NCI-H2029 treated with DMSO at 0.1 percent for 48 hours (cell line): ENCODE measurements at regions not wholly inside any gene's neighbourhood (a gene's known extent, or its start where the extent isn't known, plus 50 kb on each side); places are given as distances from the start of the nearest gene placed in this dataset.
"Not testable (repeated sequence)": the region's sequence is repeated elsewhere in the genome, so short reads cannot be mapped to it uniquely, and the experiment has no call there.

Source experiments
- DNase-seq: peaks from one replicate; lab custom pipeline; 2025; lab: John Stamatoyannopoulos, UW

DNA sequence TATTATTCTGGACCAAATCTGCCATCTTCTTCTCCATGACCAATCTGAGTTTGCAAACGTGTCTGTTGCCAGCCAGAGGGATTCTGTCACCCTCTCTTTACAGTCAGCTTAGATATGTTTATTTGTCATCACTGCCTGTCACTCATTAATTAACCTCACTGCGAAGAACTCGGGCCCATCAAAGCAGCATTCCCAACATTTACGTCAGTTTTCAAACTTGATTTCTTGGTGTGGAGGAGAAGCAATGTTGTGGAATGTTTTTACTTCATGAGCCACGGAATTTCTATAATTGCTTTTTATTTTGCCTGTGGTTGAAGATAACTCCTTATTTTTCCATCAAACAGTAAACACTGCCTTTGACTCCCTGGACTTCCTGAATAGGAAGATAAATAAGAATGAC, 91.8 kb upstream of the CNKSR3 start:
- DNase-seq: no peak

- no peak for DNase-seq
Measured at GRCh38 chr6:154602708-154603107, 92.2 kb upstream of the CNKSR3 start.

DNA sequence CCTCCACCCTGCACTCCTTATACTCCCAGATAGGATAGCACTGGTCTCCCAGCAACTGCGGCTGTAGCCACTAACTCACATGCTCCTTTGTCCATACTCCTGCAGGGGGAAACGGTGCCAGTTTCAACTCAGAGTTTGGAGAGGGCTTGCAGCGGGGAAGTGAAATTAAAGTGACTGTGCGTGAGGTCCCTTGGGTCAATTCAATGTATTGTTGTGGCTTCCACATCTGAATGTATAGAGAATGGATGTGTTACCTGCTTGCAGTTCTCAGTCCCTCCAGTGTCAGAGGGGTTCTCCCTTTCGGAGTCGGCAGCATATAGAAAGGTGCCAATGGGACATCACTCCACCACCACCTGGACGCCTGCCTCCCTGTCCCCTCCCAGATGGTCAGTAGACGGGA, 93.6 kb upstream of the CNKSR3 start:
- DNase-seq: no peak

GRCh38 chr6:154605178-154605881, 94.8 kb upstream of the CNKSR3 start:
- no peak for DNase-seq

- no peak for DNase-seq
Measured at GRCh38 chr6:154605882-154606370, 95.4 kb upstream of the CNKSR3 start.

DNA sequence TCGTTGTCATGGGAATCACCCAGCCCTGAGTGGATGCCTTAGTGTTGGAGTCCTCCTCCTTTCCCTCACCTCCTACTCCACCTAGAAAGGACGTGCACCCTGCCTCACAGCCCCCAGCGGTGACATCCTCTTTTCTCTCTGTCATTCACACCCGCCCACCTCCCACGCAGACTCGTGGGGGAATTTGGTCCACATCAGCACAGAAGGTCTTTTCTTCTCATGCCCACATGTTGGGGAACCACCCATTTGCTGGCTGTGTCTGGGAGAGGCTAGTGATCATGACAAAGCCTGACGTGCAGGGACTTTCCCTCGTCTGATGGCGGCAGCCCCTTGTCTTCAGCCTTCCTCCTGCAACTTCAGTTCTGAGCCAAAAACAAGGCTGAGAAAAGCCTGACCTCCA, 96.0 kb upstream of the CNKSR3 start:
- DNase-seq: no peak

DNA sequence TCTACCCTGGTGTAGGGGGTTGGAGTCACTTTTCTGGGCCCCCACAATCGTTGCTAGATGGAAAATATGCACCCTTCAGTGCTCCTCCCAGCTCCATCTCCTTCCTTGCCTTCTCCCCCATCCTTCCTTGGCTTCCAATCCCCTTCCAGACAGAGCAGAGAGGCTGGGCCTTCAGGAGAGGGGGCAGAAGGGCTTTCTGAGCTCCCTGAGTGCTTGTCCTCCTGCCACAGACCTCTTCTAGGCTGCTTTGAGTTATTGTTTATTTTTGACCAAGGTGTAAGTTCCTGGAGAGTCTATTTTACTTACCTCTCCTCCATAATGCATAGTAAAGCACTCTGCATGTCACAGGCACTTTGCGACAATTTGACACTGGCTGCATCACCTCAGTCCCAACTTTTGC, 96.4 kb upstream of the CNKSR3 start:
- no peak for DNase-seq

DNA sequence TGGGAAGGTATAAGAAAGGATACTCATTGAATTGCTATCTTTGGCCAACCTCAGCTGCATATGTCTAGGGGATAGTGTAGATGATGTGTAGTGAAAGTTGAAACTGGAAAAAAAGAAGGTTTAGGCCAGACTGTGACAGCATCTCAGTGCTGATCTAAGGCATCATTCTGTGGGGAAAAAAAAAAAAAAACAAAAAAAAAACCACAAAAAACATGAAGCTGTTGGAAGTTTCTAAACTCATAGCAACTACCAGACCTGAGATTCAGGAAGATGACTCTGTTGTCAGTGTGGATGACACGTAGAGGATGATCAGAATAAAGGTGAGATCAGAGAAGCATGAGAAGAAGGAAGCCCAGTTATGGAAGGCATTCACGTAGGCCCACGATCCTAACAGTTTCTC, 100.8 kb upstream of the CNKSR3 start:
- no peak for DNase-seq

- DNase-seq: no peak
Measured at GRCh38 chr6:154611847-154612246, 101.4 kb upstream of the CNKSR3 start.

GRCh38 chr6:154613137-154613676, 102.7 kb upstream of the CNKSR3 start:
- peak; percentile 65 for DNase-seq

DNA sequence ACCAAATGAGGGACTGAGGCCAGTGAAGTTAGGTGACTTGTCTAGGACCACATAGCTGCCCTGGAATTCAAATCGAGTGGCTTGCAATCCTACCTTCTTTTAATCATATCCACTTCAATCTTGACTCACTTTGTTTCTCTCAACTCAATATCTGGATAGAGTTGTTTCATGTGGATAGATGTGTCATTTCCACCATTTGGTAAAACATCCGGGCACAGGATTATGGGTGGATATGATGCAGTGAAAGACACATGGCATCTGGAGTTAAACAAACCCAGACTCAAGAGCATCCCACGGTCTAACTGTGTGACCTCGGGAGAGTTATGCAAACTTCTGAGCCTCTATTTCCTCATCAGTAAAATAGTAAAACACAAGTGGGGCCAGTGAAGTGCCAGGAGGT, 103.6 kb upstream of the CNKSR3 start:
- DNase-seq: no peak

DNA sequence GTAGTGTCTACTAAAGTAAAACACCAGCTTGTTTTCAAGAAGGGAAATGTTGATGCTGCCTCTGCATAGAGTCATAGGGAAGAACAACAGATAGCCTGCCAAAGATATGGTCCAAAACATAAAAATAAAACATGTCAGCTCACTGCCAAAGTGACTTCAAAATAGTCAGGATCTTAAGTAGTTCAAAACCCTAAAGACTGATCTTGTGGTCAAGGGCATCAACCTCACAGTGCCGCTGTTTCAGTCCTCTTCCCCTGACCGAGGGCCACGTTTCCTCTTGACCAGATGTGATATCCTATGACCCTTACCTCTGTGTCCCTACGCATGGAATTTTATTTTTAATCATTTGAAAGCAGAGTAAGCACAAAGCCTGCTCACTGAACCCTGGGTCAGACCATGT, 104.2 kb upstream of the CNKSR3 start:
- no peak for DNase-seq

- peak; percentile 94 for DNase-seq
Measured at GRCh38 chr6:154615483-154616025, 105.1 kb upstream of the CNKSR3 start.

- no peak for DNase-seq
Measured at GRCh38 chr6:154617175-154617574, 106.7 kb upstream of the CNKSR3 start.

GRCh38 chr6:154619146-154619545, 108.7 kb upstream of the CNKSR3 start:
- DNase-seq: peak; percentile 80

GRCh38 chr6:154621686-154622085, 111.2 kb upstream of the CNKSR3 start:
- DNase-seq: no peak

GRCh38 chr6:154622618-154623336, 110.4 kb upstream of the SCAF8 start:
- DNase-seq: no peak

DNA sequence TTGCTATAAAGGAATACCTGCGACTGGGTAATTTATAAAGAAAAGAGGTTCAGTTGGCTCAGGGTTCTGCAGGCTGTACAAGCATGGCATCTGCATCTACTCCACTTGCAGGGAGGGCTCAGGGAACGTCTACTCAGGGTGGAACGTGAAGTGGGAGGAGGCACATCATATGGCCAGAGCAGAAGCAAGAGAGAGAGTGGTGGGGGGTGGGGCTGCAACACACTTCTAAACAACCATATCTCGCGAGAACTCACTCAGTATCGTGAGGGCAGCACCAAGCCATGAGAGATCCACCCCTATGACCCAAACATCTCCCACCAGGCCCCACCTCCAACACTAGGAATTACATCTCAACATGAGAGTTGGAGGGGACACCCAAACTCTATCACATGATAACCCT, 109.8 kb upstream of the SCAF8 start:
- DNase-seq: no peak

DNA sequence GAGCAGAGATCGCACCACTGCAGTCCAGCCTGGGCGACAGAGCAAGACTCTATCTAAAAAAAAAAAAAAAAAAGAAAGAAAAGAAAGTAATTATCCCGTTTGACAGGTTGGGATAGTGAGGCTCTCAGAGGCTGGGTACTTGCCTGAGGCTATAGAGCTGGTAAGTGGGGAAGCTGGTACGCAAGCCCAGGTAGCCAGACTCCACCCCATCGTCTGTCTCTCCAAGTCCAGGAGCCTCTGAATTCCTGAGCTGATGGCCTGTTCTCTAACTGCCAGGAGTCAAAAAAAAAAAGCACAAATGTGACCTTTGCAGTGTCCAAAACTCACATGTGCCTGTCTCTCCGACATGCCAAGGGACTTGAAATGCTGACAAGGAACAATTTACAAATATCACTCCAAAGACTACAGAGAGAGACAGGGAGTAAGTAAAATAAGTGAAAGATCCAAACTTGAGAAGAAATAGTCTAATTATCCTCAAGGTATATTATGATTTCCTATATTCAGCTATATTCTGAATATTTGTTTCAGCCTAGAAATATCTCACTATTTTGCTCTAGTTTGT, 109.1 kb upstream of the SCAF8 start:
- no peak for DNase-seq

DNA sequence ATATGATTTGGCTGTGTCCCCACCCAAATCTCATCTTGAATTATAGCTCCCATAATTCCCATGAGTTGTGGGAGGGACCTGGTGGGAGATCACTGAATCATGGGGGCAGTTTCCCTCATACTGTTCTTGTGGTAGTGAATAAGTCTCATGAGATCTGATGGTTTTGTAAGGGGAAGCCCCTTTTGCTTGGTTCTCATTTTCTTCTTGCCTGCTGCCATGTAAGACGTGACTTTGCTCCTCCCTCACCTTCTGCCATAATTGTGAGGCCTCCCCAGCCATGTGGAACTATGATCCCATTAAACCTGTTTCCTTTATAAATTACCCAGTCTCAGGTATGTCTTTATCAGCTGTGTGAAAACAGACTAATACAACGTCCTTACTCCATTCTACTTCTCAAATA, 108.5 kb upstream of the SCAF8 start:
- DNase-seq: not testable (repeated sequence)

GRCh38 chr6:154625721-154626120, 107.5 kb upstream of the SCAF8 start:
- no peak for DNase-seq

DNA sequence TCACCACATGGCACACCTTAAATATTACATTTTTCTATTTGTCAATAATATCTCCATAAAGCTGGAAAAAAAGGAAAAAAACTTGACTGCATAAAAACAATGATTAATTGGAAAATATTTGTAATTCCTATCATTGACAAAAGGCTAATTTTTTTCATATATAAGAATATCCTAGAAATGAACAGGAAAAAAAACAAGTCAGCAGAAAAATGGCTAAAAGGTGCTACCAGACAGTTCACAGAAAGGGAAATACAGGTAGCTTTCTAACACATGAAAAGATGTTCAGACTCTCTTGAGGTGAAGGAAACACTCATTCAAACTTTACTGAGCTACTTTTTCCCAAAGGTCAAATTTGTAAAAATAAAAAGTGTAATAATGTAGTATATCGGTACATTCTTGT, 104.1 kb upstream of the SCAF8 start:
- no peak for DNase-seq

GRCh38 chr6:154632119-154632518, 101.1 kb upstream of the SCAF8 start:
- no peak for DNase-seq
